ENCODE measurements at regions not wholly inside any gene's neighbourhood (a gene's known extent, or its start where the extent isn't known, plus 50 kb on each side); places are given as distances from the start of the nearest gene placed in this dataset.

DNA sequence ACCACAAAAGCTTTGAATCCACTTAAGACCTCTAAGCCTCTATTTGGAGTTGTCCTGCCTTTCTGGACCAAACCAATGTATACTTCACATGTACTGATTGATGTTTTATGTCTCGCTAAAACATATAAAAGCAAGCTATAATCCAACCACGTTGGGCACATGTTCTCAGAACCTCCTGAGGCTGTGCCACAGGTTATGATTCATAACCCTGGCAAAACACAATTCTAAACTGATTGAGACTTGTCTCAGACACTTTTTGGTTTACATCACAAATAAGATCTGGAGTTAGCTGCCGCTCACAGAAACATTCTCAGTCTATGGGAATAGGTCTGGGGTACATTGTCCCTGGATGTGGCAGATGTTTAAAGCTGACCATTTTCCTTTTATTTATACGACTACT lies 53.4 kb upstream of the EPHA6 start:
- no peak for DNase-seq
- no peaks in the 10 kb centered on the region for H3K9me2 ChIP-seq (replicated peaks; ENCODE audit: insufficient read depth, low read length)
- no peaks in the 10 kb centered on the region for H3F3A ChIP-seq (ENCODE audit: insufficient read depth, low read length)
- no peaks in the 10 kb centered on the region for H3K79me2 ChIP-seq (ENCODE audit: low read length)
- TF ChIP-seq, protein P1, sequence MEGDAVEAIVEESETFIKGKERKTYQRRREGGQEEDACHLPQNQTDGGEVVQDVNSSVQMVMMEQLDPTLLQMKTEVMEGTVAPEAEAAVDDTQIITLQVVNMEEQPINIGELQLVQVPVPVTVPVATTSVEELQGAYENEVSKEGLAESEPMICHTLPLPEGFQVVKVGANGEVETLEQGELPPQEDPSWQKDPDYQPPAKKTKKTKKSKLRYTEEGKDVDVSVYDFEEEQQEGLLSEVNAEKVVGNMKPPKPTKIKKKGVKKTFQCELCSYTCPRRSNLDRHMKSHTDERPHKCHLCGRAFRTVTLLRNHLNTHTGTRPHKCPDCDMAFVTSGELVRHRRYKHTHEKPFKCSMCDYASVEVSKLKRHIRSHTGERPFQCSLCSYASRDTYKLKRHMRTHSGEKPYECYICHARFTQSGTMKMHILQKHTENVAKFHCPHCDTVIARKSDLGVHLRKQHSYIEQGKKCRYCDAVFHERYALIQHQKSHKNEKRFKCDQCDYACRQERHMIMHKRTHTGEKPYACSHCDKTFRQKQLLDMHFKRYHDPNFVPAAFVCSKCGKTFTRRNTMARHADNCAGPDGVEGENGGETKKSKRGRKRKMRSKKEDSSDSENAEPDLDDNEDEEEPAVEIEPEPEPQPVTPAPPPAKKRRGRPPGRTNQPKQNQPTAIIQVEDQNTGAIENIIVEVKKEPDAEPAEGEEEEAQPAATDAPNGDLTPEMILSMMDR (IDR thresholded peaks at IDR 0.05; ENCODE audit: low read length) = no peak
- TF ChIP-seq EZH2 (optimal IDR thresholded peaks at IDR 0.05; ENCODE audit: low read depth, low read length) (no peak), EZH2phosphoT487 (IDR thresholded peaks at IDR 0.05; ENCODE audit: low read length) (no peak)
- no peaks in the 10 kb centered on the region for H4K20me1 ChIP-seq (ENCODE audit: insufficient read depth, low read length)
- no peak overlapping the region for H3K4me3 ChIP-seq (ENCODE audit: low read length)
- no peaks in the 10 kb centered on the region for H3K4me1 ChIP-seq (ENCODE audit: low read length)
- no peak overlapping the region for H3K27ac ChIP-seq (ENCODE audit: low read length)
- no peak overlapping the region for H2AFZ ChIP-seq (ENCODE audit: low read length)
- no peaks in the 10 kb centered on the region for H3K27me3 ChIP-seq (replicated peaks; ENCODE audit: insufficient read depth, low read length)
- no peak overlapping the region for H3K4me2 ChIP-seq (ENCODE audit: low read depth, low read length)
- no peaks in the 10 kb centered on the region for H3K9me3 ChIP-seq (replicated peaks; ENCODE audit: insufficient read depth, low read length)
- H3K36me3 ChIP-seq (replicated peaks; ENCODE audit: insufficient read depth, low read length) = no peaks in the 10 kb centered on the region
- no peak overlapping the region for H3K9ac ChIP-seq (ENCODE audit: low read length)

Measured in MM.1S (cell line).